H1 (cell line): ENCODE measurements at regions not wholly inside any gene's neighbourhood (a gene's known extent, or its start where the extent isn't known, plus 50 kb on each side); places are given as distances from the start of the nearest gene placed in this dataset.

ENCODE experiments used
- CTCF ChIA-PET: fragments of 300-600 bp; sonication (Branson Sonifier 250); formaldehyde crosslinking; loops from one replicate; lab custom pipeline; 2021; ENCODE audit not compliant: partially characterized antibody; lab: Charles Lee
- POLR2A ChIA-PET: fragments of 300-600 bp; sonication (Branson Sonifier 250); formaldehyde crosslinking; loops from one replicate; lab custom pipeline; 2021; ENCODE audit warnings: inconsistent platforms; ENCODE audit not compliant: partially characterized antibody; lab: Charles Lee
- DNase-seq, 2 experiments: peaks; one replicate each; pipeline versions ENCODE4 v3.0.0 to v3.0.0-alpha.2; 2010 to 2022; ENCODE audit warnings: low spot score in 2 of 2, low read depth in 1 of 2, mixed read lengths in 1 of 2
- FAIRE-seq: peaks from 2 replicates; lab custom pipeline; 2011; peaks lifted over from hg19 to GRCh38; lab: Jason Lieb, UNC
- H2AFZ ChIP-seq: 2 replicates; pipeline ENCODE4 v1.8.1; 2012; ENCODE audit warnings: low read length, inconsistent platforms
- H2AK5ac ChIP-seq: 2 replicates; pipeline ENCODE4 v1.6.1; 2013; ENCODE audit warnings: low read depth, low read length
- H2BK120ac ChIP-seq: replicated peaks from 2 replicates; pipeline ENCODE3; 2013; ENCODE audit warnings: low read depth, low read length, inconsistent platforms
- H2BK12ac ChIP-seq: 2 replicates; pipeline ENCODE4 v1.6.1; 2013; ENCODE audit warnings: low read depth, low read length
- H2BK15ac ChIP-seq: 2 replicates; pipeline ENCODE4 v1.6.1; 2013; ENCODE audit warnings: low read length
- H2BK20ac ChIP-seq: 2 replicates; pipeline ENCODE4 v1.6.1; 2013; ENCODE audit warnings: low read length
- H2BK5ac ChIP-seq: 2 replicates; pipeline ENCODE4 v1.6.1; 2013; ENCODE audit warnings: low read depth, low read length
- H3K14ac ChIP-seq: 2 replicates; pipeline ENCODE4 v1.6.1; 2013; ENCODE audit warnings: inconsistent platforms; ENCODE audit not compliant: insufficient read length
- H3K18ac ChIP-seq: 2 replicates; pipeline ENCODE4 v1.6.1; 2013; ENCODE audit warnings: low read length; ENCODE audit errors: extremely low read depth
- H3K23ac ChIP-seq: 2 replicates; pipeline ENCODE4 v1.6.1; 2013; ENCODE audit warnings: inconsistent platforms; ENCODE audit not compliant: insufficient read length
- H3K23me2 ChIP-seq: 2 replicates; pipeline ENCODE4 v1.6.1; 2013; ENCODE audit warnings: low read depth, low read length
- H3K27ac ChIP-seq: 2 replicates; pipeline ENCODE4 v1.6.1; 2011; ENCODE audit warnings: low read depth, low read length, inconsistent platforms
- H3K27me3 ChIP-seq, 4 experiments: replicated peaks in 1 of 4; 1 replicate in 1 of 4; 2 replicates in 3 of 4; pipeline versions ENCODE4 v1.6.1 to v1.8.1; 2011 to 2013; ENCODE audit warnings: low read length in 3 of 4, mild to moderate bottlenecking in 3 of 4, inconsistent platforms in 2 of 4, mixed read lengths in 2 of 4, moderate library complexity in 1 of 4; ENCODE audit not compliant: control insufficient read depth in 3 of 4, insufficient read depth in 3 of 4; ENCODE audit errors: extremely low read depth in 1 of 4
- H3K36me3 ChIP-seq, 4 experiments: 2 replicates each; pipeline versions ENCODE4 v1.6.1 to v1.8.1; 2011 to 2013; ENCODE audit warnings: mild to moderate bottlenecking in 4 of 4, low read length in 3 of 4, moderate library complexity in 2 of 4, control low read depth in 1 of 4, inconsistent platforms in 1 of 4; ENCODE audit not compliant: insufficient read depth in 4 of 4, control insufficient read depth in 2 of 4
- H3K4ac ChIP-seq: replicated peaks from 2 replicates; pipeline ENCODE3; 2013; ENCODE audit warnings: low read length, low read depth, mixed read lengths, inconsistent platforms; ENCODE audit not compliant: insufficient read length
- H3K4me1 ChIP-seq, 4 experiments: replicated peaks in 1 of 4; 1 replicate in 1 of 4; 2 replicates in 3 of 4; pipeline versions ENCODE4 v1.6.1 to v1.8.1; 2011 to 2013; ENCODE audit warnings: low read length in 3 of 4, inconsistent platforms in 2 of 4, mixed read lengths in 1 of 4; ENCODE audit not compliant: insufficient read depth in 4 of 4, control insufficient read depth in 3 of 4
- H3K4me2 ChIP-seq, 2 experiments: 2 replicates each; pipeline versions ENCODE4 v1.6.1 to v1.8.1; 2011 to 2013; ENCODE audit warnings: low read depth in 2 of 2, low read length in 2 of 2, control low read depth in 1 of 2, inconsistent platforms in 1 of 2, mild to moderate bottlenecking in 1 of 2; ENCODE audit not compliant: insufficient read depth in 1 of 2
- H3K4me3 ChIP-seq, 4 experiments: fragments of 200-600, 300-600 bp in 1 of 4; sonication (generic), shearing (Covaris generic), sonication (Bioruptor Twin) in 1 of 4; 2 replicates each; pipeline versions ENCODE4 v1.5.1 to v1.8.1; 2011 to 2016; ENCODE audit warnings: low read length in 4 of 4, low read depth in 3 of 4, control low read depth in 2 of 4, inconsistent platforms in 2 of 4, mild to moderate bottlenecking in 2 of 4, mixed read lengths in 1 of 4, moderate library complexity in 1 of 4; ENCODE audit not compliant: insufficient read depth in 2 of 4; ENCODE audit errors: extremely low read depth in 1 of 4
- H3K56ac ChIP-seq: replicated peaks from 2 replicates; pipeline ENCODE3; 2013; ENCODE audit warnings: low read depth, mild to moderate bottlenecking, mixed read lengths, low read length, inconsistent platforms; ENCODE audit not compliant: insufficient read length
- H3K79me1 ChIP-seq: 2 replicates; pipeline ENCODE4 v1.6.1; 2013; ENCODE audit warnings: low read depth, low read length, control low read depth
- H3K79me2 ChIP-seq, 2 experiments: 2 replicates each; pipeline versions ENCODE4 v1.6.1 to v1.8.1; 2012 to 2013; ENCODE audit warnings: low read length in 2 of 2, mild to moderate bottlenecking in 2 of 2, inconsistent platforms in 1 of 2; ENCODE audit not compliant: insufficient read depth in 2 of 2, control insufficient read depth in 1 of 2
- H3K9ac ChIP-seq, 4 experiments: replicated peaks in 1 of 4; 1 replicate in 1 of 4; 2 replicates in 3 of 4; pipeline versions ENCODE4 v1.6.1 to v1.8.1; 2011 to 2013; ENCODE audit warnings: low read depth in 3 of 4, low read length in 3 of 4, control low read depth in 2 of 4, mild to moderate bottlenecking in 2 of 4, moderate library complexity in 2 of 4, inconsistent platforms in 1 of 4; ENCODE audit errors: extremely low read depth in 1 of 4
- H3K9me3 ChIP-seq, 2 experiments: 2 replicates each; pipeline versions ENCODE4 v1.6.1 to v1.8.1; 2012 to 2013; ENCODE audit warnings: mild to moderate bottlenecking in 2 of 2, moderate library complexity in 2 of 2, control low read depth in 1 of 2, inconsistent platforms in 1 of 2, low read depth in 1 of 2, low read length in 1 of 2, mixed read lengths in 1 of 2; ENCODE audit not compliant: insufficient read depth in 2 of 2
- H4K20me1 ChIP-seq, 2 experiments: replicated peaks in 1 of 2; 2 replicates each; pipeline versions ENCODE3 to v1.8.1; 2011 to 2013; ENCODE audit warnings: inconsistent platforms in 2 of 2, low read length in 2 of 2, mild to moderate bottlenecking in 1 of 2; ENCODE audit not compliant: insufficient read depth in 2 of 2, control insufficient read depth in 1 of 2
- H4K5ac ChIP-seq: 2 replicates; pipeline ENCODE4 v1.6.1; 2013; ENCODE audit warnings: low read length, low read depth, mixed read lengths, inconsistent platforms; ENCODE audit not compliant: insufficient read length
- H4K8ac ChIP-seq: 2 replicates; pipeline ENCODE4 v1.8.0; 2013; ENCODE audit warnings: mild to moderate bottlenecking, moderate library complexity, low read length, inconsistent platforms; ENCODE audit not compliant: insufficient read depth; ENCODE audit errors: extremely low read depth
- H4K91ac ChIP-seq: replicated peaks from 2 replicates; pipeline ENCODE3; 2013; ENCODE audit warnings: low read length, mixed read lengths, inconsistent platforms; ENCODE audit not compliant: insufficient read length
- BRCA1 ChIP-seq: IDR thresholded peaks from 2 replicates; pipeline ENCODE4 v1.6.1; 2012; ENCODE audit warnings: low read depth, low read length, improper control_type of control experiment
- CBX8 ChIP-seq: fragments of 300-800, 300-1000 bp; sonication (generic); IDR thresholded peaks from 2 replicates; pipeline ENCODE4 v1.7.1; 2016; ENCODE audit warnings: low read depth, low read length, borderline replicate concordance
- PHF8 ChIP-seq: fragments of 200-600 bp; sonication (generic); conservative IDR thresholded peaks from 2 replicates; pipeline ENCODE4 v1.7.1; 2012; ENCODE audit warnings: low read depth, mild to moderate bottlenecking, inconsistent platforms, low read length, moderate library complexity
- RBBP5 ChIP-seq: IDR thresholded peaks from 2 replicates; pipeline ENCODE4 v1.7.1; 2012; ENCODE audit warnings: low read depth, mild to moderate bottlenecking, inconsistent platforms, low read length, moderate library complexity, borderline replicate concordance
- RXRA ChIP-seq: IDR thresholded peaks from 2 replicates; pipeline ENCODE4 v1.6.1; 2011; ENCODE audit warnings: low read depth, mild to moderate bottlenecking, low read length, moderate library complexity; ENCODE audit not compliant: insufficient read depth
- SUZ12 ChIP-seq: fragments of 200-600 bp; sonication (generic); IDR thresholded peaks from 2 replicates; pipeline ENCODE4 v1.6.1; 2012; ENCODE audit warnings: mild to moderate bottlenecking, inconsistent platforms, low read length, moderate library complexity, mixed read lengths
- WGBS, 2 experiments: shearing (Covaris generic) in 1 of 2; methylation state at CpG; one replicate each; pipeline versions ENCODE4 v1.1.6 to v1.1.7; 2013 to 2015; ENCODE audit warnings: low lambda C conversion rate in 2 of 2, mixed read lengths in 2 of 2, inconsistent platforms in 1 of 2, low coverage in 1 of 2, missing lambda C conversion rate in 1 of 2; ENCODE audit not compliant: insufficient replicate concordance in 2 of 2, insufficient coverage in 1 of 2, insufficient read length in 1 of 2; ENCODE audit errors: extremely low coverage in 1 of 2, missing lambda C conversion rate in 1 of 2; 5-methylcytosine and 5-hydroxymethylcytosine counted together

DNA sequence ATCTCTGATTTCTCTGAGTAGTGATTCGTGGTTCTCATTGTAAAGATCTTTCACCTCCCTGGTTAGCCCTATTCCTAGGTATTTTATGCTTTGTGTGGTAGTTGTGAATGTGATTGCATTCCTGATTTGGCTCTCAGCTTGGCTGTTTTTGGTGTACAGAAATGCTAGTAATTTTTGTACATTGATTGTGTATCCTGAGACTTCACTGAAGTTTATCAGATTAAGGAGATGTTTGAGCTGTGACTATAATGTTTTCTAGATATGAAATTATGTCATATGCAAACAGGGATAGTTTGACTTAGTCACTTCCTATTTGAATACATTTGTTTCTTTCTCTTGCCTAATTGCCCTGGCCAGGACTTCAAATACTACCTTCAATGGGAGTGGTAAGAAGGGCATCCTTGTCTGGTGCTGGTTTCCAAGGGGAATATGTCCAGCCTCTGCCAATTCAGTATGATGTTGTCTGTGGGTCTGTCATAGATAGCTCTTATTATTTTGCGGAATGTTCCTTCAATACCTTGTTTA is 251.9 kb upstream of the ZNF804A start:
- Histone ChIP-seq H2BK12ac (no peak overlapping the region), H4K91ac (no peak overlapping the region), H2BK15ac (no peak overlapping the region), H3K23ac (no peak overlapping the region), H3K23me2 (no peaks in the 10 kb centered on the region), H4K20me1 (no peaks in the 10 kb centered on the region), H4K5ac (no peak overlapping the region), H3K14ac (no peak overlapping the region), H2BK20ac (no peak overlapping the region), H3K4me1 (peaks cover 0 to 3% (median 1%) of the 10 kb centered on the region in 4 experiments; a peak in 1 of 7 replicates), H2BK5ac (no peak overlapping the region), H2AK5ac (no peak overlapping the region), H3K18ac (no peak overlapping the region), H3K79me2 (no peaks in the 10 kb centered on the region), H3K4me2 (no peak overlapping the region), H3K56ac (no peak overlapping the region), H3K27me3 (no peaks in the 10 kb centered on the region), H3K4ac (no peak overlapping the region), H2BK120ac (no peak overlapping the region), H3K36me3 (no peaks in the 10 kb centered on the region), H3K9me3 (no peaks in the 10 kb centered on the region), H3K79me1 (no peaks in the 10 kb centered on the region), H4K8ac (no peak overlapping the region), H3K4me3 (no peak overlapping the region), H3K27ac (no peak overlapping the region), H2AFZ (no peak overlapping the region), H3K9ac (no peak overlapping the region)
- DNase-seq: no peak
- WGBS, 2 experiments: 93% methylated on average over 2 of the region's 2 CpGs; no CpG with 5 or more reads in 1 of the 2 experiments
- ChIA-PET POLR2A (no interaction called here), CTCF (interaction anchor here (1.0 kb wide), 1 partner anchor 25 kb away, joined by 3 read pairs; no protein-coding TSS in a partner anchor)
- no peak for FAIRE-seq
- TF ChIP-seq RXRA (no peak), PHF8 (no peak), RBBP5 (no peak), BRCA1 (no peak), SUZ12 (no peak), CBX8 (no peak)
